ENCODE measurements at regions not wholly inside any gene's neighbourhood (a gene's known extent, or its start where the extent isn't known, plus 50 kb on each side); places are given as distances from the start of the nearest gene placed in this dataset.

DNA sequence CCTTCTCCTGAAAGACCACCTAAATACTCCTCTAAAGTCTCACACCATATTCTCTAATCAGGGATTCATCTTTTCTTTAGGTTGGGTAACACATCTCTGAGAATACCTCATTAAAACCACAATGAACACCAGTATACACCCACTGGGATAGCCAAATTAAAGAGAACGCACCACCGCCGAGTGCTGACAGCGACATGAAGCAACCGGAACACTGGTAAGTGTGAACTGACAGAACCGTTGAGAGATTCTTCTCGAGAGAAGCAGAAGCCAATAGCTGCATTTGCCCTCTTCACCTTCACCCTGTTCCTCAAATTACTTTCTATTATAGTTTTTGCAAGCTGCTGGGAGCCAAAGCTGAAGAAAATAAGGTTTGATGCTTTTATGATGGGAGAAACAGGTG is 318.5 kb downstream of the FBXO15 start:
- TF ChIP-seq CTCF (conservative IDR thresholded peaks at IDR 0.05) = no peak
- H3K27ac ChIP-seq = no peak overlapping the region

DNA sequence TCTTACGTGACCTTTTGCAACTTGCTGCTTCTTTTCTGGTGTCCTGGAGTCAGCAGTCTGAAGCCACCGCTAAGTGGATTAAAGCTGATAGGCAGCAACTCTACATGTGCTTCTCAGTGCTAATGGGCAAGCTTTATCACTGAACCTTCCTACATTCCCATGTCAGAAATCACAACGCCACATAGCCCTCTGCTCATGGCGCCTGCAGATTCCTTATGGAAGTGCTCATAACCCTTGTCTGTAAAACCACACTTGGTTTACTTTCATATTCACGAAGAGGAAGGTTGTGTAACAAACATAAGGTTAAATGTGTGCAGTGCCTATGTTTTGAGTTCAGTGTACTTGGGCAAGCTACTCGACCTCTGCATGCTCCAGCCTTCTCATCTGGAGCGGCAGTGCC is 319.8 kb downstream of the FBXO15 start:
- no peak overlapping the region for H3K27ac ChIP-seq
- no peak for TF ChIP-seq CTCF (conservative IDR thresholded peaks at IDR 0.05)

- no peak overlapping the region for H3K27ac ChIP-seq
- no peak for TF ChIP-seq CTCF (conservative IDR thresholded peaks at IDR 0.05)
These were observed 321.5 kb downstream of the FBXO15 start for GRCh38 chr18:73826098-73826497.

DNA sequence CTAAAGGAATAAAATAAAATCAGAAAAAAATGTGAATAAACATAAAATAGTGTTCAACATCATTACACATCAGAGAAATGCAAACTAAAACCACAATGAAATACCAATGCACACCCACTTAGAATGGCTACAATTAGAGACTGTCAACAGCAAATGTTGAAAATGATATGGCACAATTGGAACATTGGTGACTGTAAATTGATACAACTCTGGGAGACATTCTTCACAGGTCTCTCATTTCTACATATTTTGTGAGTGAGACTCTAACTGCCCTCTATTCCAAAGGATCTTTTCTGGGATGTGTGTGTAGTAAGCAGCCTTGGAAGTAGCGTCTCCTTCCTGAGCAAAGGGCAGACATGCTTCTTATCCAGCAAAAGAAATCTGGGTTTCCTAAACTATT is 323.0 kb downstream of the FBXO15 start:
- H3K27ac ChIP-seq = no peak overlapping the region
- no peak for TF ChIP-seq CTCF (conservative IDR thresholded peaks at IDR 0.05)

GRCh38 chr18:73812423-73812822 is 335.2 kb downstream of the FBXO15 start:
- no peak for TF ChIP-seq CTCF (conservative IDR thresholded peaks at IDR 0.05)
- no peak overlapping the region for H3K27ac ChIP-seq

GRCh38 chr18:73807551-73808192 is 340.0 kb downstream of the FBXO15 start:
- H3K27ac ChIP-seq = no peak overlapping the region
- no peak for TF ChIP-seq CTCF (conservative IDR thresholded peaks at IDR 0.05)

- no peak for TF ChIP-seq CTCF (conservative IDR thresholded peaks at IDR 0.05)
- no peak overlapping the region for H3K27ac ChIP-seq
These were observed 341.6 kb downstream of the FBXO15 start for GRCh38 chr18:73805991-73806390.
